ENCODE measurements at regions not wholly inside any gene's neighbourhood (a gene's known extent, or its start where the extent isn't known, plus 50 kb on each side); places are given as distances from the start of the nearest gene placed in this dataset.

DNA sequence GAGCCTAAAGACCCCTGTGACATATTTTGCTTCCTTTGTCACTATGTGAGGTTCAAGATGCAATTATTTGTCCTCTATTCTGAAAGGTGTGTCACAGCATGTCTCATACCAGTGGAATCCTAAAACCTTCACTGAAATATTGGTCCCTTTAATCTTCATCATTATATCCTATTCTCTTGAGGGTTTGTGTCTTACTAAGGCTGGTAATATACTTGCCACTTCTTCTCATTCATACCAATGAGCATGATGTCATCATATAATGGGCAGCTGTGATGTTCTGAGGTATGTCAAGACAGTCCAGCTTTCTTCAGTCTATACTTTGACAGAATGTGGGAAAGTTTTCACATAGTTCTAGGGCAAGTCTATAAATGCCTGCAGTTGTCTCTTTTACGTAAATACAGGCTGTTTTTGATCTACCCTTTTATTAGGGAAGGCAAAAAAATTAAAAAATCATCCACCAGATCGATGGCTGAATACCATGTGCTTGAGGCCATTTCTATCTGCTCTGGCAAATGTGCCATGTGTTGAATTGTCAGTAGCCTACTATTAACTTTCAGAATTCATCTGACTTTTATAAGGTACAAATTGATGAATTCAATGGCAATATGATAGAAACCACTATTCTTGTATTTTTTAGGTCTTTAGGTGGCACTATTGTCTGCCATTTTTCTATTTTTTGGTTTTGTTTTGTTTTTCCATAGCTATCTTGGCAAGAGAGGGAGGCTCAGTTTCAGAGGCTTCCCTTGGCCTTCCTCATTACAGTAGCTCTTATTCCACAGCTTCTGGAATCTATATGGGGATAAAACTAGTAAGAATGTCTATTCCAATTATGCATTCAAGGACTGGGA, 209.0 kb downstream of the PPARGC1A start:
- Mint-ChIP-seq H3K27me3 (ENCODE audit: low read depth) (no peaks in the 10 kb centered on the region), H3K36me3 (ENCODE audit: insufficient read depth in 1 of 3, low read depth in 3 of 3) (peaks cover 0 to 8% (median 5%) of the 10 kb centered on the region in 3 experiments; a peak in 4 of 7 replicates), H3K4me1 (peaks cover 0 to 4% of the 10 kb centered on the region in 2 experiments; a peak in 1 of 4 replicates), H3K27ac (no peak overlapping the region), H3K4me3 (no peak overlapping the region), H3K9me3 (peaks cover 6% of the 10 kb centered on the region in 2 experiments)
- Histone ChIP-seq H2BK15ac (ENCODE audit: low read depth, low read length) (no peak overlapping the region), H3K4me2 (ENCODE audit: insufficient read depth, insufficient read length, low read length) (no peak overlapping the region), H2BK120ac (ENCODE audit: low read depth, low read length, poor library complexity, severe bottlenecking) (no peak overlapping the region), H2BK20ac (ENCODE audit: low read depth, low read length, poor library complexity, severe bottlenecking) (no peak overlapping the region), H4K91ac (ENCODE audit: insufficient read length, low read depth, low read length) (no peak overlapping the region), H3K23ac (ENCODE audit: insufficient read length, low read depth, low read length) (no peak overlapping the region), H3K14ac (ENCODE audit: insufficient read depth, low read length) (no peak overlapping the region), H2AK5ac (ENCODE audit: insufficient read length, low read length) (no peak overlapping the region), H3K23me2 (ENCODE audit: insufficient read length, low read depth, low read length, poor library complexity, severe bottlenecking) (no peaks in the 10 kb centered on the region), H4K5ac (ENCODE audit: insufficient read length, low read depth, low read length) (no peak overlapping the region), H2BK12ac (ENCODE audit: insufficient read length, low read depth, low read length) (no peak overlapping the region), H4K8ac (replicated peaks; ENCODE audit: insufficient read length, low read depth, low read length) (no peak overlapping the region), H3K4ac (ENCODE audit: low read depth, low read length) (no peak overlapping the region), H3K79me1 (ENCODE audit: insufficient read depth, low read depth, low read length, poor library complexity, severe bottlenecking) (no peaks in the 10 kb centered on the region), H3K9me3 (ENCODE audit: control insufficient read depth, low read depth, low read length) (no peaks in the 10 kb centered on the region), H2BK5ac (ENCODE audit: insufficient read length, low read length) (no peak overlapping the region), H3K56ac (ENCODE audit: insufficient read length, low read depth, low read length) (no peak overlapping the region), H3T11ph (ENCODE audit: low read length) (no peak overlapping the region), H3K9ac (ENCODE audit: extremely low read depth, insufficient read length, low read length) (no peak overlapping the region), H3K27me3 (ENCODE audit: insufficient read depth, low read length) (no peaks in the 10 kb centered on the region), H2AFZ (ENCODE audit: low read length) (no peak overlapping the region), H3K4me1 (ENCODE audit: insufficient read depth, low read length) (no peaks in the 10 kb centered on the region), H3K79me2 (ENCODE audit: insufficient read depth, low read length) (no peaks in the 10 kb centered on the region), H4K20me1 (ENCODE audit: control insufficient read depth, insufficient read depth, insufficient read length) (no peaks in the 10 kb centered on the region), H3K18ac (ENCODE audit: insufficient read length, low read depth, low read length) (no peak overlapping the region), H3K27ac (ENCODE audit: insufficient read length, low read depth, low read length) (no peak overlapping the region)
- no CpG with 5 or more reads among the region's 2 CpGs for WGBS (ENCODE audit: extremely low coverage, insufficient read length, low lambda C conversion rate)
- TF ChIP-seq, protein P1, sequence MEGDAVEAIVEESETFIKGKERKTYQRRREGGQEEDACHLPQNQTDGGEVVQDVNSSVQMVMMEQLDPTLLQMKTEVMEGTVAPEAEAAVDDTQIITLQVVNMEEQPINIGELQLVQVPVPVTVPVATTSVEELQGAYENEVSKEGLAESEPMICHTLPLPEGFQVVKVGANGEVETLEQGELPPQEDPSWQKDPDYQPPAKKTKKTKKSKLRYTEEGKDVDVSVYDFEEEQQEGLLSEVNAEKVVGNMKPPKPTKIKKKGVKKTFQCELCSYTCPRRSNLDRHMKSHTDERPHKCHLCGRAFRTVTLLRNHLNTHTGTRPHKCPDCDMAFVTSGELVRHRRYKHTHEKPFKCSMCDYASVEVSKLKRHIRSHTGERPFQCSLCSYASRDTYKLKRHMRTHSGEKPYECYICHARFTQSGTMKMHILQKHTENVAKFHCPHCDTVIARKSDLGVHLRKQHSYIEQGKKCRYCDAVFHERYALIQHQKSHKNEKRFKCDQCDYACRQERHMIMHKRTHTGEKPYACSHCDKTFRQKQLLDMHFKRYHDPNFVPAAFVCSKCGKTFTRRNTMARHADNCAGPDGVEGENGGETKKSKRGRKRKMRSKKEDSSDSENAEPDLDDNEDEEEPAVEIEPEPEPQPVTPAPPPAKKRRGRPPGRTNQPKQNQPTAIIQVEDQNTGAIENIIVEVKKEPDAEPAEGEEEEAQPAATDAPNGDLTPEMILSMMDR (conservative IDR thresholded peaks at IDR 0.05): no peak; the same call in 2 of the 3 replicates
- DNase-seq: no peak
